Mammary epithelial cell (primary cell): ENCODE measurements at regions not wholly inside any gene's neighbourhood (a gene's known extent, or its start where the extent isn't known, plus 50 kb on each side); places are given as distances from the start of the nearest gene placed in this dataset.

Experiments
- CTCF ChIP-seq, 2 donors: IDR thresholded peaks in 1 of 2; conservative IDR thresholded peaks in 1 of 2; 2 replicates each; pipeline ENCODE4 v1.5.1; 2011 to 2012; ENCODE audit warnings: inconsistent platforms in 2 of 2, low read length in 2 of 2, mild to moderate bottlenecking in 2 of 2, control low read depth in 1 of 2, low read depth in 1 of 2; ENCODE audit not compliant: insufficient read depth in 1 of 2; ENCODE audit errors: extremely low read depth in 1 of 2
- EZH2 ChIP-seq: IDR thresholded peaks from 2 replicates; pipeline ENCODE4 v1.6.1; 2012; ENCODE audit warnings: low read length, inconsistent platforms, borderline replicate concordance

GRCh38 chr6:86609549-86610388 lies 327.6 kb upstream of the HTR1E start:
- TF ChIP-seq CTCF (conservative IDR thresholded peaks at IDR 0.05 in 1 of 2, IDR thresholded peaks at IDR 0.05 in 1 of 2; ENCODE audit: extremely low read depth in 1 of 2, insufficient read depth in 1 of 2, low read depth in 1 of 2, low read length in 2 of 2) (no peak), EZH2 (no peak)
